ENCODE measurements at regions not wholly inside any gene's neighbourhood (a gene's known extent, or its start where the extent isn't known, plus 50 kb on each side); places are given as distances from the start of the nearest gene placed in this dataset.

DNA sequence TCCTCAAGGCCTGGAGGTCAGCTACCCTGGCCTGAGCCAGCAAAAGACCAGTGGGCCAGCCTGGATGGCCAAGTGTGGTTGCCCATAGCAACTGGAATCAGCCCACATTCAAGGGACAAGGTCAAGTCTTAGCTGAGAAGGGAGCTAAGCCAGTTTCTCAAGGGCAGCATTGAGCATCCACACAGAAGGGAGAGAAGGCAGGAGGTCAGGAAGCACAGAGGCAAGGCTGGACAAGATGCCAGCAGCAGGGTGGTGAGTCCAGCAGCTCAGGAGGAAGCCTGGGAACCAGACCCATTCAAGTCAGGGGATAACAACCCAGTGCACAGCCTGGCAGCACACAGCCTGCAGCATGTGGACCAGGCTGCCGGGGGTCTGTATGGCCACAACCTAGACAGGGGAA is 54.0 kb upstream of the ZMIZ1 start:
- WGBS (ENCODE audit: insufficient coverage), result 100% methylated on average over 1 of the region's 1 CpG

DNA sequence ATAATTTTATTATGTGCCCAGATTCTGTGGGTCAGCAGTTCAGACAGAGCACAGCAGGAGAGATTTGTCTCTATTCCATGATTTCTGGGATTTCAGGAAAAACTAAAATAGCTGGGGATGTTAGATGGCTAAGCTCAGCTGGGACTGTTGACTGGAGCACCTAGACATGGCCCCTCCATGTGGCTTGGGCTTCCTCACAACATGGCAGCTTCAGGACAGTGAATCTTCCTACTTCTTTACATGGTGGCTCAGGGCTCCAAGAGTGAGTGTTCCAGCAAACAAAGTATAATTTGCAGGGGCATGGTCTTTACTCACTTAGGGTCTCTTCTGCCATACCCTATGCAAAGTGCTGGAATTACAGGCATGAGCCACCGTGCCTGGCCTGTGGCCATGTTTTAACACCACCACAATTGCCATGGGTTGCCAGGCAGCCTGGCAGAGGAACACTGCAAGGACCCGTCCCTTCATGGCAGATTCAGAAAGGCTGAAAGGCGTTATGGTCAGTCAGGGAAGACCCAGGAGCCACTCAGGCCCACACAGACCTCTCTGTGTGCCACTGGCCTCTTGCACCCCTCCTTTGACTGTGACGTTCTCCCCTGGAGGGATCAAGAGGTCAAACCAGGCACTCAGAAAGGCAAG is 50.8 kb upstream of the ZMIZ1 start:
- Mint-ChIP-seq H3K4me1 (peaks cover 3% of the 10 kb centered on the region), H3K9me3 (ENCODE audit: insufficient read depth) (peaks cover 6% of the 10 kb centered on the region), H3K27ac (no peak overlapping the region), H3K4me3 (no peak overlapping the region), H3K27me3 (peaks cover 14% of the 10 kb centered on the region)
- peaks cover 0 to 13% (median 4%) of the 10 kb centered on the region in 3 donors for H3K9me3 ChIP-seq (ENCODE audit: control extremely low read depth in 1 of 3, control insufficient read depth in 2 of 3, insufficient read depth in 1 of 3, low read length in 2 of 3)
- no peak overlapping the region for H3K9ac ChIP-seq (ENCODE audit: low read length)
- no peaks in the 10 kb centered on the region for H3K36me3 ChIP-seq (replicated peaks in 1 of 2; ENCODE audit: control extremely low read depth in 1 of 2, control insufficient read depth in 1 of 2, extremely low read depth in 1 of 2, insufficient read depth in 2 of 2, low read length in 1 of 2)
- no peak overlapping the region for H3K27ac ChIP-seq (ENCODE audit: low read length in 2 of 2)
- H3K4me3 ChIP-seq (ENCODE audit: control extremely low read depth in 1 of 5, extremely low read depth in 1 of 5, insufficient read depth in 1 of 5, low read depth in 2 of 5, low read length in 4 of 5), result no peak overlapping the region
- 90% methylated on average over 4 of the region's 4 CpGs for WGBS (ENCODE audit: insufficient coverage)
- no peaks in the 10 kb centered on the region for H3K79me2 ChIP-seq (ENCODE audit: control insufficient read depth, insufficient read depth, low read length)
- ChIA-PET POLR2A (no interaction called here), CTCF (no interaction called here)
- H4K20me1 ChIP-seq (ENCODE audit: control insufficient read depth, insufficient read depth, low read length, poor library complexity, severe bottlenecking), result no peaks in the 10 kb centered on the region
- DNase-seq (no peak), ATAC-seq (ENCODE audit: low read depth) (no peak)
- H2AFZ ChIP-seq (ENCODE audit: insufficient read depth, low read depth, low read length, poor library complexity, severe bottlenecking), result no peak overlapping the region
- TF ChIP-seq, protein P1, sequence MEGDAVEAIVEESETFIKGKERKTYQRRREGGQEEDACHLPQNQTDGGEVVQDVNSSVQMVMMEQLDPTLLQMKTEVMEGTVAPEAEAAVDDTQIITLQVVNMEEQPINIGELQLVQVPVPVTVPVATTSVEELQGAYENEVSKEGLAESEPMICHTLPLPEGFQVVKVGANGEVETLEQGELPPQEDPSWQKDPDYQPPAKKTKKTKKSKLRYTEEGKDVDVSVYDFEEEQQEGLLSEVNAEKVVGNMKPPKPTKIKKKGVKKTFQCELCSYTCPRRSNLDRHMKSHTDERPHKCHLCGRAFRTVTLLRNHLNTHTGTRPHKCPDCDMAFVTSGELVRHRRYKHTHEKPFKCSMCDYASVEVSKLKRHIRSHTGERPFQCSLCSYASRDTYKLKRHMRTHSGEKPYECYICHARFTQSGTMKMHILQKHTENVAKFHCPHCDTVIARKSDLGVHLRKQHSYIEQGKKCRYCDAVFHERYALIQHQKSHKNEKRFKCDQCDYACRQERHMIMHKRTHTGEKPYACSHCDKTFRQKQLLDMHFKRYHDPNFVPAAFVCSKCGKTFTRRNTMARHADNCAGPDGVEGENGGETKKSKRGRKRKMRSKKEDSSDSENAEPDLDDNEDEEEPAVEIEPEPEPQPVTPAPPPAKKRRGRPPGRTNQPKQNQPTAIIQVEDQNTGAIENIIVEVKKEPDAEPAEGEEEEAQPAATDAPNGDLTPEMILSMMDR (IDR thresholded peaks at IDR 0.05), result no peak
- TF ChIP-seq EZH2 (IDR thresholded peaks at IDR 0.05; ENCODE audit: borderline replicate concordance, insufficient read depth, low read depth, low read length, poor library complexity, severe bottlenecking), result no peak
- intact Hi-C loops (cut with micrococcal nuclease), result no loop called here
- peaks cover 0 to 5% (median 0%) of the 10 kb centered on the region in 4 experiments for H3K27me3 ChIP-seq (replicated peaks in 1 of 4; ENCODE audit: control extremely low read depth in 1 of 4, control insufficient read depth in 3 of 4, insufficient read depth in 4 of 4, low read length in 3 of 4)
- H3K4me1 ChIP-seq (ENCODE audit: control insufficient read depth in 2 of 2, insufficient read depth in 2 of 2, low read length in 2 of 2), result peaks cover 0 to under 1% of the 10 kb centered on the region in 2 donors
- H3K4me2 ChIP-seq (replicated peaks; ENCODE audit: low read depth, low read length, poor library complexity, severe bottlenecking), result no peak overlapping the region

More for the DNA sequence above, 54.0 kb upstream of the ZMIZ1 start:
- TF ChIP-seq, protein P1 (IDR thresholded peaks at IDR 0.05), result no peak
- TF ChIP-seq EZH2 (IDR thresholded peaks at IDR 0.05; ENCODE audit: borderline replicate concordance, insufficient read depth, low read depth, low read length, poor library complexity, severe bottlenecking), result no peak
- peaks cover 28% of the 10 kb centered on the region for H3K27me3 Mint-ChIP-seq
- H3K9me3 Mint-ChIP-seq (ENCODE audit: insufficient read depth), result peaks cover 6% of the 10 kb centered on the region
- no peak overlapping the region for H3K4me2 ChIP-seq (replicated peaks; ENCODE audit: low read depth, low read length, poor library complexity, severe bottlenecking)
- H4K20me1 ChIP-seq (ENCODE audit: control insufficient read depth, insufficient read depth, low read length, poor library complexity, severe bottlenecking), result no peaks in the 10 kb centered on the region
- no peaks in the 10 kb centered on the region for H3K79me2 ChIP-seq (ENCODE audit: control insufficient read depth, insufficient read depth, low read length)
- H3K4me3 ChIP-seq (ENCODE audit: control extremely low read depth in 1 of 5, extremely low read depth in 1 of 5, insufficient read depth in 1 of 5, low read depth in 2 of 5, low read length in 4 of 5), result no peak overlapping the region
- no peaks in the 10 kb centered on the region for H3K4me1 ChIP-seq (ENCODE audit: control insufficient read depth in 2 of 2, insufficient read depth in 2 of 2, low read length in 2 of 2)
- ATAC-seq (ENCODE audit: low read depth), result no peak
- H2AFZ ChIP-seq (ENCODE audit: insufficient read depth, low read depth, low read length, poor library complexity, severe bottlenecking), result no peak overlapping the region
- no peak overlapping the region for H3K27ac ChIP-seq (ENCODE audit: low read length in 2 of 2)
- no peaks in the 10 kb centered on the region for H3K4me1 Mint-ChIP-seq
- DNase-seq, result no peak
- no peak overlapping the region for H3K4me3 Mint-ChIP-seq
- ChIA-PET POLR2A (no interaction called here), CTCF (no interaction called here)
- H3K27ac Mint-ChIP-seq, result no peak overlapping the region
- H3K9me3 ChIP-seq (ENCODE audit: control extremely low read depth in 1 of 3, control insufficient read depth in 2 of 3, insufficient read depth in 1 of 3, low read length in 2 of 3), result peaks cover 0 to 13% (median 4%) of the 10 kb centered on the region in 3 donors
- peaks cover 0 to 7% (median 3%) of the 10 kb centered on the region in 4 experiments for H3K27me3 ChIP-seq (replicated peaks in 1 of 4; ENCODE audit: control extremely low read depth in 1 of 4, control insufficient read depth in 3 of 4, insufficient read depth in 4 of 4, low read length in 3 of 4)
- H3K36me3 ChIP-seq (replicated peaks in 1 of 2; ENCODE audit: control extremely low read depth in 1 of 2, control insufficient read depth in 1 of 2, extremely low read depth in 1 of 2, insufficient read depth in 2 of 2, low read length in 1 of 2), result no peaks in the 10 kb centered on the region
- intact Hi-C loops (cut with micrococcal nuclease), result no loop called here
- no peak overlapping the region for H3K9ac ChIP-seq (ENCODE audit: low read length)
